HepG2 (cell line): ENCODE measurements at regions not wholly inside any gene's neighbourhood (a gene's known extent, or its start where the extent isn't known, plus 50 kb on each side); places are given as distances from the start of the nearest gene placed in this dataset.

Source experiments
- ATAC-seq: fragments of 200-7000 bp; cut with Tn5 transposase; 3 replicates; pipeline ENCODE4 v1.9.1; 2020; ENCODE audit warnings: mild to moderate bottlenecking, moderate library complexity
- BruUV-seq: library from RNA; stranded (reverse); fragments of 400-500 nt; replicated peaks from 2 replicates; lab custom pipeline; 2021; lab: Mats Ljungman, UMichigan
- CTCF ChIA-PET: fragments of 300-600 bp; formaldehyde crosslinking; extraction: SDS; loops from one replicate; lab custom pipeline; 2021; ENCODE audit warnings: low total read pairs, inconsistent platforms, low intra/inter-chr PET ratio; lab: Yijun Ruan, JAX
- POLR2A ChIA-PET: fragments of 350-600 bp; sonication (Branson Sonifier 250); formaldehyde crosslinking; loops from one replicate; lab custom pipeline; 2020; ENCODE audit warnings: antibody characterized with exemption, inconsistent platforms; lab: Yijun Ruan, JAX
- DNase-seq: peaks from one replicate; pipeline ENCODE4 v3.0.0-alpha.2; 2015; ENCODE audit warnings: low spot score
- FAIRE-seq: peaks from 3 replicates; lab custom pipeline; 2011; peaks lifted over from hg19 to GRCh38; lab: Jason Lieb, UNC
- H2AFZ ChIP-seq: one replicate; pipeline ENCODE4 v1.6.1; 2011; ENCODE audit warnings: low read length, inconsistent platforms
- H3K27ac ChIP-seq: fragments of 300-600 bp; 3 replicates; pipeline ENCODE4 v1.8.0; 2011; ENCODE audit warnings: mixed run types, mild to moderate bottlenecking, mixed read lengths, low read length, inconsistent platforms; ENCODE audit not compliant: insufficient read depth; ENCODE audit errors: extremely low read length
- H3K27me3 ChIP-seq, 2 experiments: fragments of 200-600 bp in 1 of 2; 2 replicates in 1 of 2; 3 replicates in 1 of 2; pipeline versions ENCODE4 v1.6.0 to v1.8.0; 2011; ENCODE audit warnings: low read length in 2 of 2, mild to moderate bottlenecking in 2 of 2, moderate library complexity in 2 of 2, inconsistent platforms in 1 of 2; ENCODE audit not compliant: insufficient read depth in 2 of 2, control insufficient read depth in 1 of 2
- H3K36me3 ChIP-seq, 2 experiments: fragments of 200-600 bp in 1 of 2; replicated peaks in 1 of 2; 2 replicates in 1 of 2; 3 replicates in 1 of 2; pipeline versions ENCODE4 v1.5.1 to v1.8.0; 2011; ENCODE audit warnings: low read length in 2 of 2, inconsistent platforms in 1 of 2; ENCODE audit not compliant: insufficient read depth in 2 of 2, control insufficient read depth in 1 of 2
- H3K4me1 ChIP-seq: 2 replicates; pipeline ENCODE4 v1.5.1; 2012; ENCODE audit warnings: low read length, inconsistent platforms; ENCODE audit not compliant: insufficient read depth
- H3K4me2 ChIP-seq: 2 replicates; pipeline ENCODE4 v1.6.0; 2011; ENCODE audit warnings: low read depth, low read length, inconsistent platforms
- H3K4me3 ChIP-seq, 3 experiments: fragments of 200-600 bp in 1 of 3; sonication (generic), shearing (Covaris generic) in 1 of 3; replicated peaks in 1 of 3; 2 replicates each; pipeline ENCODE4 v1.5.1; 2011 to 2016; ENCODE audit warnings: low read length in 3 of 3, inconsistent platforms in 2 of 3, low read depth in 2 of 3, mild to moderate bottlenecking in 2 of 3, control low read depth in 1 of 3, mixed read lengths in 1 of 3; ENCODE audit not compliant: insufficient read depth in 1 of 3
- H3K79me2 ChIP-seq: one replicate; pipeline ENCODE4 v1.6.1; 2011; ENCODE audit warnings: low read length, inconsistent platforms; ENCODE audit not compliant: insufficient read depth
- H3K9ac ChIP-seq: 2 replicates; pipeline ENCODE4 v1.6.0; 2011; ENCODE audit warnings: mild to moderate bottlenecking, low read depth, low read length, inconsistent platforms; ENCODE audit not compliant: insufficient read depth
- H3K9me3 ChIP-seq: 2 replicates; pipeline ENCODE4 v1.5.1; 2012; ENCODE audit warnings: mild to moderate bottlenecking, low read length
- H4K20me1 ChIP-seq: 2 replicates; pipeline ENCODE4 v1.6.0; 2011; ENCODE audit warnings: inconsistent platforms, mild to moderate bottlenecking, low read length, moderate library complexity; ENCODE audit not compliant: insufficient read depth
- CCAR2 ChIP-seq: fragments of 200-400 bp; formaldehyde crosslinking; optimal IDR thresholded peaks from 2 replicates; pipeline ENCODE3; 2018; ENCODE audit warnings: low read depth, mild to moderate bottlenecking, low read length, moderate library complexity
- NR1H2 ChIP-seq: sonication (generic); formaldehyde crosslinking; IDR thresholded peaks from 2 replicates; pipeline ENCODE4 v1.8.1; 2022; ENCODE audit warnings: low read depth, missing genetic modification reagents, borderline replicate concordance
- NR2F2 ChIP-seq: IDR thresholded peaks from 2 replicates; pipeline ENCODE4 v1.6.1; 2012; ENCODE audit warnings: low read depth, inconsistent platforms, borderline replicate concordance
- ZKSCAN5 ChIP-seq: sonication (generic); formaldehyde crosslinking; IDR thresholded peaks from 2 replicates; pipeline ENCODE4 v1.5.1; 2020; ENCODE audit warnings: mild to moderate bottlenecking, missing genetic modification reagents
- ZNF570 ChIP-seq: sonication (generic); formaldehyde crosslinking; IDR thresholded peaks from 2 replicates; pipeline ENCODE4 v1.4.0; 2020; ENCODE audit warnings: mild to moderate bottlenecking, missing genetic modification reagents, borderline replicate concordance
- ZNF781 ChIP-seq: sonication (generic); formaldehyde crosslinking; IDR thresholded peaks from 2 replicates; pipeline ENCODE4 v1.5.1; 2020; ENCODE audit warnings: borderline replicate concordance, mild to moderate bottlenecking, missing genetic modification reagents; ENCODE audit errors: not compliant biosample characterization
- WGBS: methylation state at CpG from one replicate; pipeline ENCODE4 v1.1.6; 2017; ENCODE audit warnings: low lambda C conversion rate; 5-methylcytosine and 5-hydroxymethylcytosine counted together
- in situ Hi-C: cut with HindIII; loops from 2 replicates; pipeline ENCODE4 v1.10.0; 2017; ENCODE audit warnings: low pct_unique_long_range_greater_than_20kb; ENCODE audit not compliant: extremely low pct_ligation_motif_present
- intact Hi-C: fragments of 100-400 bp; cut with micrococcal nuclease; formaldehyde crosslinking; loops from one replicate; pipeline ENCODE4 v1.10.0; 2022; ENCODE audit not compliant: unreplicated experiment

DNA sequence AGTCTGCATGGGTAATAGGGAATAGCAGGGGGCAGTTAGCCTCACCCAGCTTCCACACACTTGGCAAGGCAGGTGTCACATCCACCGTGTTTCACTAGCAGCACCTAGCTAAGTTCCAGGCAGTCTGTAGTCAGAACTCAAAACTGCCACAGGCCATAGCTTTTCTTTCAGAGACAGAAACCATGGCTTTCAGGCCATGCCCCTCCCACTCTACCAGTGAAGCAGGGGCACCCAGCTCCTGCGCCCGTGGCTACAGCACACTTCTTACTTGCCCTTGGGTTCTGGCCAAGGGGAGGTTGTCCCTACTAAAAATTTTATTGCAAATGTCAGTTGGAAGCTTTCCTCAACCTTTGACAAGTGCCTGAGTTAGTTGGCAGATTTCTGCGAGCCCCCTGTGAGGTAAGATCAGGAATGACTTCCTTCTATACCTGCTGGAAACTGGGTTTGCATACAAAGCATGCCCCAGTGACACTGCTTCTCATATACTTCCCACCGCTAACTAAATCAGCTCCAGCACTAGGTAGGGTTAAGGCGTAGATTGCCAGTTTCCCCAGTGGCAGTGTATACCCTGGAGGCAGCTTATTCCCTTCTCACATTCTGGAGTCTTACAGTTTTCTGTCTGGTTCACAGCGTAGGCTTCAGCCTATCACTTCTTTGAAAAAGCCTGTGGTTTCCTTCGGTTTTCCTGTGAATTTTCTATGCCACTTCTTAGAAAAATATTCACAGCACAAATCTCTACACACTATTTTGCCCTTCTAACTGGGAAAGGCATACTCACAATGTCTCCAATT lies 139.0 kb upstream of the LUZP2 start:
- Histone ChIP-seq H3K79me2 (no peaks in the 10 kb centered on the region), H3K9ac (no peak overlapping the region), H3K9me3 (peaks cover 10% of the 10 kb centered on the region), H3K36me3 (no peaks in the 10 kb centered on the region)
- no TSS peak for BruUV-seq
- no peak for DNase-seq
- TF ChIP-seq ZNF570, result no peak
- TF ChIP-seq NR1H2 (CRISPR knock-in tag), result no peak
- TF ChIP-seq NR2F2, result no peak
- TF ChIP-seq ZNF781 (CRISPR knock-in tag), result no peak
- TF ChIP-seq, all 625 proteins: peak for 0
- ChIA-PET POLR2A (no interaction called here), CTCF (no interaction called here)
- in situ Hi-C loops (no loop called here), intact Hi-C loops (no loop called here)
- Histone ChIP-seq H3K4me3 (no peak overlapping the region), H3K27ac (no peak overlapping the region), H4K20me1 (no peaks in the 10 kb centered on the region), H3K27me3 (no peaks in the 10 kb centered on the region), H2AFZ (no peak overlapping the region), H3K4me2 (no peak overlapping the region), H3K4me1 (no peaks in the 10 kb centered on the region)
- ATAC-seq (no peak), FAIRE-seq (no peak)
- 8% methylated on average over 4 of the region's 8 CpGs for WGBS

DNA sequence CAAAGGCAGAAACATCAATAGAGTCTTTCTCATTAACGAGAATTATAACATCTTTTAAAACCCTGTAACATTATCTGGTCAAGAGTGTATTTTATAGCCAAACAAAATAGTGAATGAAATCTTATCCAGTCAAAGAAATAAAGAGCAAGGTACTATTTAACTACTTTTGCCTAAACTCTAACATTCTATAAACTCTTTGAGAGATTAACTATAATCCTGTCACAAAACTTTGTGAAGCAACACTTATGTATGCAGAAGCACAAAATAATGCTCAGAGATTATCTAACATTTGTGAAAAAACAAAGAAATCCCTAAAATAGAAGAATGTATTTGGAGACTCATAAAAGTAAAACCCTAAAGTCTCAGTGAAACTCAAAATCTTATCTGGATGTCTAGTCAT lies 124.4 kb upstream of the LUZP2 start:
- POLR2A ChIA-PET, result no interaction called here
- FAIRE-seq (no peak), DNase-seq (no peak), ATAC-seq (no peak)
- no peak overlapping the region for H3K9ac ChIP-seq
- H3K4me1 ChIP-seq, result no peaks in the 10 kb centered on the region
- no peaks in the 10 kb centered on the region for H3K9me3 ChIP-seq
- H4K20me1 ChIP-seq, result no peaks in the 10 kb centered on the region
- H3K4me2 ChIP-seq, result no peak overlapping the region
- H3K79me2 ChIP-seq, result no peaks in the 10 kb centered on the region
- no peaks in the 10 kb centered on the region for H3K27me3 ChIP-seq
- no peaks in the 10 kb centered on the region for H3K36me3 ChIP-seq
- 0% methylated on average over 1 of the region's 1 CpG for WGBS
- H3K27ac ChIP-seq, result no peak overlapping the region
- intact Hi-C loops (no loop called here), in situ Hi-C loops (no loop called here)
- TF ChIP-seq ZKSCAN5 (CRISPR knock-in tag) (no peak), CCAR2 (no peak)
- CTCF ChIA-PET, result no interaction called here
- no peak overlapping the region for H3K4me3 ChIP-seq
- H2AFZ ChIP-seq, result no peak overlapping the region
- no TSS peak for BruUV-seq
